Progenitor cell of endocrine pancreas (in vitro differentiated cells): ENCODE measurements at regions not wholly inside any gene's neighbourhood (a gene's known extent, or its start where the extent isn't known, plus 50 kb on each side); places are given as distances from the start of the nearest gene placed in this dataset.
A peak's percentile ranks its signal among the peaks of the same experiment; 100 is the strongest.
"Not testable (repeated sequence)": the region's sequence is repeated elsewhere in the genome, so short reads cannot be mapped to it uniquely, and the experiment has no call there.

Experiments
- DNase-seq: peaks from one replicate; pipeline ENCODE4 v3.0.0; 2021; ENCODE audit warnings: low spot score; ENCODE audit not compliant: unreplicated experiment
- H3K27ac Mint-ChIP-seq: 2 replicates; pipeline ENCODE4 v1.8.0; 2021; ENCODE audit warnings: mild to moderate bottlenecking, moderate library complexity, mixed read lengths
- H3K27me3 Mint-ChIP-seq: 2 replicates; pipeline ENCODE4 v1.8.0; 2021; ENCODE audit warnings: mixed read lengths
- H3K36me3 Mint-ChIP-seq: 2 replicates; pipeline ENCODE4 v1.8.0; 2022; ENCODE audit warnings: mixed read lengths; ENCODE audit not compliant: insufficient read depth
- H3K4me1 Mint-ChIP-seq: 2 replicates; pipeline ENCODE4 v1.8.0; 2021; ENCODE audit warnings: low read depth, mixed read lengths
- H3K4me3 Mint-ChIP-seq: 2 replicates; pipeline ENCODE4 v1.8.0; 2021; ENCODE audit warnings: low read depth, mild to moderate bottlenecking, moderate library complexity, mixed read lengths
- H3K9me3 Mint-ChIP-seq: 2 replicates; pipeline ENCODE4 v1.8.0; 2021; ENCODE audit warnings: low read depth, mixed read lengths
- CTCF ChIP-seq: fragments of 200-600 bp; sonication (generic); IDR thresholded peaks from one replicate; pipeline ENCODE4 v1.5.0; 2021; ENCODE audit warnings: antibody characterized with exemption, mild to moderate bottlenecking; ENCODE audit not compliant: unreplicated experiment

DNA sequence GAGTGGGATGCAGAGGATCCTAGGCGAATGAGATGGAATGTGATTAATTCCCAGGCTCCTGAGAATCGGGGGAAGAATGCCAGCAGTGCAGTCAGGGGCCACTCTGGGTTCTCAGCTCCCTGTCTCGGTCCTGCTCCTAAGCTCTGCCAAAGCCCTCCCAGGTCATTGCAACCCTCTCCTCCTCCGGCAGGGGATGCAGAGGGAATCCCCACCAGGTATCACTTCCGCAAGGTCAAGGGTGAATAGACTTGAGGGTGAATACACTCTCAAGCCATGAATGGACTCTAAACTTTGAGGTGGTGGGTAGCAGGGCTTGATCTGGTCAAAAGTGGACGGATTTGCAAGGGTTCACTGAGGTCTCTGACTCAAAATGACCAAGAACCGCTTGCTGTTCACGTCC, 139.3 kb upstream of the MXRA5 start:
- Mint-ChIP-seq H3K27ac (no peak overlapping the region), H3K4me1 (no peaks in the 10 kb centered on the region), H3K9me3 (no peaks in the 10 kb centered on the region), H3K4me3 (no peak overlapping the region), H3K27me3 (no peaks in the 10 kb centered on the region), H3K36me3 (no peaks in the 10 kb centered on the region)
- TF ChIP-seq CTCF, result no peak
- no peak for DNase-seq

GRCh38 chrX:3479026-3479425, 132.6 kb upstream of the MXRA5 start:
- no peak for DNase-seq
- Mint-ChIP-seq H3K4me3 (no peak overlapping the region), H3K9me3 (peaks cover 3% of the 10 kb centered on the region), H3K27me3 (no peaks in the 10 kb centered on the region), H3K27ac (no peak overlapping the region), H3K4me1 (no peaks in the 10 kb centered on the region), H3K36me3 (no peaks in the 10 kb centered on the region)
- no peak for TF ChIP-seq CTCF

GRCh38 chrX:3476973-3477372, 130.5 kb upstream of the MXRA5 start:
- peaks cover 3% of the 10 kb centered on the region for H3K9me3 Mint-ChIP-seq
- DNase-seq, result no peak
- peaks cover 4% of the 10 kb centered on the region for H3K4me1 Mint-ChIP-seq
- no peaks in the 10 kb centered on the region for H3K36me3 Mint-ChIP-seq
- TF ChIP-seq CTCF, result no peak
- no peak overlapping the region for H3K4me3 Mint-ChIP-seq
- no peaks in the 10 kb centered on the region for H3K27me3 Mint-ChIP-seq
- H3K27ac Mint-ChIP-seq, result no peak overlapping the region

DNA sequence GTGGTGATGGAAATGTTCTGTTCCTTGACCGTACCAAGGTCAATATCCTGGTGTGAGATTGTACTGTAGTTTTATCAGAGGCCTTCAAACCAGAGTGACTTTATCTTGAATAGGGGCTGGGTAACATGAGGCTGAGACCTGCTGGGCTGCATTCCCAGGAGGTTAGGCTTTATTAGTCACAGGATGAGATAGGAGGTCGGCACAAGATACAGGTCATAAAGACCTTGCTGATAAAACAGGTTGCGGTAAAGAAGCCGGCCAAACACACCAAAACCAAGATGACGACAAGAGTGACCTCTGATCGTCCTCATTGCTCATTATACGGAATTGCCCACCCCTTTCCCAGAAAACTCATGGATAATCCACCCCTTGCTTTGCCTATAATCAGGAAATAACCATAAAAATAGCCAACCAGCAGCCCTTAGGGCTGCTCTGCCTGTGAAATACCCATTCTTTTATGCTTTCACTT, 123.8 kb upstream of the MXRA5 start:
- not testable (repeated sequence) for H3K4me3 Mint-ChIP-seq, H3K27me3 Mint-ChIP-seq, H3K9me3 Mint-ChIP-seq, DNase-seq, H3K4me1 Mint-ChIP-seq, H3K36me3 Mint-ChIP-seq
- peak overlapping the region; percentile 3 for H3K27ac Mint-ChIP-seq

- Mint-ChIP-seq H3K4me1 (peaks cover 4% of the 10 kb centered on the region), H3K9me3 (peaks cover 4% of the 10 kb centered on the region), H3K27ac (no peak overlapping the region), H3K27me3 (no peaks in the 10 kb centered on the region), H3K36me3 (no peaks in the 10 kb centered on the region), H3K4me3 (no peak overlapping the region)
- TF ChIP-seq CTCF, result no peak
- no peak for DNase-seq
These were observed 121.6 kb upstream of the MXRA5 start for GRCh38 chrX:3468031-3468430.

GRCh38 chrX:3465017-3465416, 118.6 kb upstream of the MXRA5 start:
- no peak for DNase-seq
- Mint-ChIP-seq H3K9me3 (peaks cover under 1% of the 10 kb centered on the region), H3K27me3 (no peaks in the 10 kb centered on the region), H3K4me3 (no peak overlapping the region), H3K4me1 (peaks cover under 1% of the 10 kb centered on the region), H3K36me3 (no peaks in the 10 kb centered on the region), H3K27ac (no peak overlapping the region)
- TF ChIP-seq CTCF, result no peak
